ENCODE measurements at regions not wholly inside any gene's neighbourhood (a gene's known extent, or its start where the extent isn't known, plus 50 kb on each side); places are given as distances from the start of the nearest gene placed in this dataset.

GRCh38 chr2:226190479-226191252 lies 609.0 kb downstream of the IRS1 start:
- DNase-seq (ENCODE audit: low read depth in 1 of 2, low spot score in 1 of 2) = no peak
- TF ChIP-seq, protein P1, sequence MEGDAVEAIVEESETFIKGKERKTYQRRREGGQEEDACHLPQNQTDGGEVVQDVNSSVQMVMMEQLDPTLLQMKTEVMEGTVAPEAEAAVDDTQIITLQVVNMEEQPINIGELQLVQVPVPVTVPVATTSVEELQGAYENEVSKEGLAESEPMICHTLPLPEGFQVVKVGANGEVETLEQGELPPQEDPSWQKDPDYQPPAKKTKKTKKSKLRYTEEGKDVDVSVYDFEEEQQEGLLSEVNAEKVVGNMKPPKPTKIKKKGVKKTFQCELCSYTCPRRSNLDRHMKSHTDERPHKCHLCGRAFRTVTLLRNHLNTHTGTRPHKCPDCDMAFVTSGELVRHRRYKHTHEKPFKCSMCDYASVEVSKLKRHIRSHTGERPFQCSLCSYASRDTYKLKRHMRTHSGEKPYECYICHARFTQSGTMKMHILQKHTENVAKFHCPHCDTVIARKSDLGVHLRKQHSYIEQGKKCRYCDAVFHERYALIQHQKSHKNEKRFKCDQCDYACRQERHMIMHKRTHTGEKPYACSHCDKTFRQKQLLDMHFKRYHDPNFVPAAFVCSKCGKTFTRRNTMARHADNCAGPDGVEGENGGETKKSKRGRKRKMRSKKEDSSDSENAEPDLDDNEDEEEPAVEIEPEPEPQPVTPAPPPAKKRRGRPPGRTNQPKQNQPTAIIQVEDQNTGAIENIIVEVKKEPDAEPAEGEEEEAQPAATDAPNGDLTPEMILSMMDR (IDR thresholded peaks at IDR 0.05; ENCODE audit: insufficient read depth, low read length) = no peak

GRCh38 chr2:226189061-226189460 lies 610.6 kb downstream of the IRS1 start:
- H3K27me3 ChIP-seq (ENCODE audit: insufficient read depth, poor library complexity, severe bottlenecking) = no peaks in the 10 kb centered on the region
- H3K27ac ChIP-seq (replicated peaks) = no peak overlapping the region
- TF ChIP-seq SPI1 (IDR thresholded peaks at IDR 0.05; ENCODE audit: borderline replicate concordance, low read depth) (no peak), POLR2AphosphoS5 (IDR thresholded peaks at IDR 0.05; ENCODE audit: low read depth) (no peak), GABPA (IDR thresholded peaks at IDR 0.05; ENCODE audit: low read depth) (no peak)
- TF ChIP-seq, protein P1 (IDR thresholded peaks at IDR 0.05; ENCODE audit: insufficient read depth, low read length) = no peak
- TF ChIP-seq, protein P2, sequence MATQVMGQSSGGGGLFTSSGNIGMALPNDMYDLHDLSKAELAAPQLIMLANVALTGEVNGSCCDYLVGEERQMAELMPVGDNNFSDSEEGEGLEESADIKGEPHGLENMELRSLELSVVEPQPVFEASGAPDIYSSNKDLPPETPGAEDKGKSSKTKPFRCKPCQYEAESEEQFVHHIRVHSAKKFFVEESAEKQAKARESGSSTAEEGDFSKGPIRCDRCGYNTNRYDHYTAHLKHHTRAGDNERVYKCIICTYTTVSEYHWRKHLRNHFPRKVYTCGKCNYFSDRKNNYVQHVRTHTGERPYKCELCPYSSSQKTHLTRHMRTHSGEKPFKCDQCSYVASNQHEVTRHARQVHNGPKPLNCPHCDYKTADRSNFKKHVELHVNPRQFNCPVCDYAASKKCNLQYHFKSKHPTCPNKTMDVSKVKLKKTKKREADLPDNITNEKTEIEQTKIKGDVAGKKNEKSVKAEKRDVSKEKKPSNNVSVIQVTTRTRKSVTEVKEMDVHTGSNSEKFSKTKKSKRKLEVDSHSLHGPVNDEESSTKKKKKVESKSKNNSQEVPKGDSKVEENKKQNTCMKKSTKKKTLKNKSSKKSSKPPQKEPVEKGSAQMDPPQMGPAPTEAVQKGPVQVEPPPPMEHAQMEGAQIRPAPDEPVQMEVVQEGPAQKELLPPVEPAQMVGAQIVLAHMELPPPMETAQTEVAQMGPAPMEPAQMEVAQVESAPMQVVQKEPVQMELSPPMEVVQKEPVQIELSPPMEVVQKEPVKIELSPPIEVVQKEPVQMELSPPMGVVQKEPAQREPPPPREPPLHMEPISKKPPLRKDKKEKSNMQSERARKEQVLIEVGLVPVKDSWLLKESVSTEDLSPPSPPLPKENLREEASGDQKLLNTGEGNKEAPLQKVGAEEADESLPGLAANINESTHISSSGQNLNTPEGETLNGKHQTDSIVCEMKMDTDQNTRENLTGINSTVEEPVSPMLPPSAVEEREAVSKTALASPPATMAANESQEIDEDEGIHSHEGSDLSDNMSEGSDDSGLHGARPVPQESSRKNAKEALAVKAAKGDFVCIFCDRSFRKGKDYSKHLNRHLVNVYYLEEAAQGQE (IDR thresholded peaks at IDR 0.05; ENCODE audit: insufficient replicate concordance, low read depth) = no peak
- DNase-seq (ENCODE audit: low read depth in 1 of 2, low spot score in 1 of 2) = no peak
- no peak overlapping the region for H3K4me3 ChIP-seq (replicated peaks; ENCODE audit: insufficient read depth, low read length)

More at GRCh38 chr2:226190479-226191252, 609.0 kb downstream of the IRS1 start:
- no peak overlapping the region for H3K27ac ChIP-seq (replicated peaks)
- no peaks in the 10 kb centered on the region for H3K27me3 ChIP-seq (ENCODE audit: insufficient read depth, poor library complexity, severe bottlenecking)
- no peak overlapping the region for H3K4me3 ChIP-seq (replicated peaks; ENCODE audit: insufficient read depth, low read length)

DNA sequence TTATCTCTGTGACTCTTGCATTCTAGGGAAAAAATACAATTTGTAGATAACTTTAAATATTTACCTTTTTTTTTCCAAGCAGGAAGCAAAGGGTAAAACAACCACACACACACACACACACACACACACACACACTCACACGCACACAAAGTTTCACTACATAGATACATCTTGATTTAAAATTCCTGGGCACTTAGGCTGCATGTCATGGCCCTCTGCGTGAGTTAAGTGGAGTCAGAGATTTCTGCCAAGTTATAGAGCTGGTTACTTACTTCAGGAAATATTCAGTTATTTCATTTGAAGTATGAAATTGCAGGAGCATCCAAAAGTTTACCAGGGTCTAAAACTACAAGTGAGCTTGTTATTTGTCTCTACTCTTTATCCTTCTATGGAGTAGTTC lies 612.0 kb downstream of the IRS1 start:
- Histone ChIP-seq H3K27me3 (ENCODE audit: insufficient read depth, poor library complexity, severe bottlenecking) (no peaks in the 10 kb centered on the region), H3K4me3 (replicated peaks; ENCODE audit: insufficient read depth, low read length) (no peak overlapping the region), H3K27ac (replicated peaks) (no peak overlapping the region)
- DNase-seq (ENCODE audit: low read depth in 1 of 2, low spot score in 1 of 2) = no peak
- TF ChIP-seq SPI1 (IDR thresholded peaks at IDR 0.05; ENCODE audit: borderline replicate concordance, low read depth) (no peak), POLR2AphosphoS5 (IDR thresholded peaks at IDR 0.05; ENCODE audit: low read depth) (no peak), GABPA (IDR thresholded peaks at IDR 0.05; ENCODE audit: low read depth) (no peak)
- TF ChIP-seq, protein P1 (IDR thresholded peaks at IDR 0.05; ENCODE audit: insufficient read depth, low read length) = no peak
- TF ChIP-seq, protein P2 (IDR thresholded peaks at IDR 0.05; ENCODE audit: insufficient replicate concordance, low read depth) = no peak

- H3K27ac ChIP-seq (replicated peaks) = no peak overlapping the region
- TF ChIP-seq POLR2AphosphoS5 (IDR thresholded peaks at IDR 0.05; ENCODE audit: low read depth) (no peak), SPI1 (IDR thresholded peaks at IDR 0.05; ENCODE audit: borderline replicate concordance, low read depth) (no peak), GABPA (IDR thresholded peaks at IDR 0.05; ENCODE audit: low read depth) (no peak)
- TF ChIP-seq, protein P1 (IDR thresholded peaks at IDR 0.05; ENCODE audit: insufficient read depth, low read length) = no peak
- TF ChIP-seq, protein P2 (IDR thresholded peaks at IDR 0.05; ENCODE audit: insufficient replicate concordance, low read depth) = no peak
- DNase-seq (ENCODE audit: low read depth in 1 of 2, low spot score in 1 of 2) = no peak
- H3K4me3 ChIP-seq (replicated peaks; ENCODE audit: insufficient read depth, low read length) = no peak overlapping the region
- H3K27me3 ChIP-seq (ENCODE audit: insufficient read depth, poor library complexity, severe bottlenecking) = no peaks in the 10 kb centered on the region
These were observed 612.5 kb downstream of the IRS1 start for GRCh38 chr2:226187156-226187555.
